GM12864 (cell line): ENCODE measurements at regions not wholly inside any gene's neighbourhood (a gene's known extent, or its start where the extent isn't known, plus 50 kb on each side); places are given as distances from the start of the nearest gene placed in this dataset.

Source experiments
- DNase-seq: peaks from one replicate; pipeline ENCODE4 v3.0.0-alpha.2; 2011; ENCODE audit warnings: low read depth
- H3K4me3 ChIP-seq: 2 replicates; pipeline ENCODE4 v1.5.1; 2011; ENCODE audit warnings: mild to moderate bottlenecking, low read depth, low read length, control low read depth
- CTCF ChIP-seq: IDR thresholded peaks from 2 replicates; pipeline ENCODE4 v1.5.1; 2011; ENCODE audit warnings: low read depth, mild to moderate bottlenecking, moderate library complexity, low read length, control low read depth, inconsistent platforms; ENCODE audit errors: missing control alignments

- DNase-seq = no peak
- TF ChIP-seq CTCF = no peak
These were observed 1348.0 kb upstream of the PIK3C3 start for GRCh38 chr18:40606996-40607395.

GRCh38 chr18:40583671-40584070 is 1371.4 kb upstream of the PIK3C3 start:
- H3K4me3 ChIP-seq = no peak overlapping the region
- TF ChIP-seq CTCF = no peak
- no peak for DNase-seq

More at GRCh38 chr18:40606996-40607395, 1348.0 kb upstream of the PIK3C3 start:
- H3K4me3 ChIP-seq = no peak overlapping the region

GRCh38 chr18:40582105-40582504 is 1372.9 kb upstream of the PIK3C3 start:
- no peak for DNase-seq
- H3K4me3 ChIP-seq = no peak overlapping the region
- no peak for TF ChIP-seq CTCF

- DNase-seq = no peak
- TF ChIP-seq CTCF = no peak
- no peak overlapping the region for H3K4me3 ChIP-seq
These were observed 1377.1 kb upstream of the PIK3C3 start for GRCh38 chr18:40577981-40578365.

- no peak for TF ChIP-seq CTCF
- no peak overlapping the region for H3K4me3 ChIP-seq
- no peak for DNase-seq
These were observed 1377.6 kb upstream of the PIK3C3 start for GRCh38 chr18:40577239-40577980.

- DNase-seq = no peak
- H3K4me3 ChIP-seq = no peak overlapping the region
- TF ChIP-seq CTCF = no peak
These were observed 1378.4 kb upstream of the PIK3C3 start for GRCh38 chr18:40576507-40577115.

GRCh38 chr18:40570615-40571014 is 1384.4 kb upstream of the PIK3C3 start:
- no peak overlapping the region for H3K4me3 ChIP-seq
- DNase-seq = no peak
- TF ChIP-seq CTCF = no peak
